ENCODE measurements at regions not wholly inside any gene's neighbourhood (a gene's known extent, or its start where the extent isn't known, plus 50 kb on each side); places are given as distances from the start of the nearest gene placed in this dataset.

GRCh38 chr18:46312221-46312620 lies 208.0 kb downstream of the HAUS1 start:
- H3K27me3 ChIP-seq (ENCODE audit: insufficient read depth, low read length), result peaks cover 25% of the 10 kb centered on the region
- no peak overlapping the region for H2AFZ ChIP-seq (ENCODE audit: low read depth, low read length)
- H3K9me3 ChIP-seq (ENCODE audit: low read length), result peaks cover 2% of the 10 kb centered on the region
- no peaks in the 10 kb centered on the region for H3K4me1 ChIP-seq (ENCODE audit: insufficient read depth, low read length)
- no peak overlapping the region for H3K4me3 ChIP-seq (ENCODE audit: low read length)
- no peaks in the 10 kb centered on the region for H3K36me3 ChIP-seq (ENCODE audit: insufficient read depth, low read length)

- Histone ChIP-seq H3K4me1 (ENCODE audit: insufficient read depth, low read length) (no peaks in the 10 kb centered on the region), H3K9me3 (ENCODE audit: low read length) (no peaks in the 10 kb centered on the region), H2AFZ (ENCODE audit: low read depth, low read length) (no peak overlapping the region), H3K27me3 (ENCODE audit: insufficient read depth, low read length) (peaks cover 20% of the 10 kb centered on the region), H3K4me3 (ENCODE audit: low read length) (no peak overlapping the region), H3K36me3 (ENCODE audit: insufficient read depth, low read length) (no peaks in the 10 kb centered on the region)
Measured at GRCh38 chr18:46313521-46313920, 209.3 kb downstream of the HAUS1 start.

GRCh38 chr18:46314011-46314410 lies 209.8 kb downstream of the HAUS1 start:
- Histone ChIP-seq H2AFZ (ENCODE audit: low read depth, low read length) (no peak overlapping the region), H3K4me3 (ENCODE audit: low read length) (no peak overlapping the region), H3K36me3 (ENCODE audit: insufficient read depth, low read length) (no peaks in the 10 kb centered on the region), H3K9me3 (ENCODE audit: low read length) (no peaks in the 10 kb centered on the region), H3K4me1 (ENCODE audit: insufficient read depth, low read length) (no peaks in the 10 kb centered on the region), H3K27me3 (ENCODE audit: insufficient read depth, low read length) (peaks cover 20% of the 10 kb centered on the region)

- Histone ChIP-seq H3K27me3 (ENCODE audit: insufficient read depth, low read length) (peaks cover 24% of the 10 kb centered on the region), H3K9me3 (ENCODE audit: low read length) (no peaks in the 10 kb centered on the region), H2AFZ (ENCODE audit: low read depth, low read length) (no peak overlapping the region), H3K4me1 (ENCODE audit: insufficient read depth, low read length) (no peaks in the 10 kb centered on the region), H3K4me3 (ENCODE audit: low read length) (no peak overlapping the region), H3K36me3 (ENCODE audit: insufficient read depth, low read length) (no peaks in the 10 kb centered on the region)
Measured at GRCh38 chr18:46315161-46315560, 211.0 kb downstream of the HAUS1 start.

- no peak overlapping the region for H2AFZ ChIP-seq (ENCODE audit: low read depth, low read length)
- H3K27me3 ChIP-seq (ENCODE audit: insufficient read depth, low read length), result peaks cover 8% of the 10 kb centered on the region
- no peaks in the 10 kb centered on the region for H3K9me3 ChIP-seq (ENCODE audit: low read length)
- H3K4me3 ChIP-seq (ENCODE audit: low read length), result no peak overlapping the region
- H3K4me1 ChIP-seq (ENCODE audit: insufficient read depth, low read length), result peaks cover 17% of the 10 kb centered on the region
- H3K36me3 ChIP-seq (ENCODE audit: insufficient read depth, low read length), result no peaks in the 10 kb centered on the region
Measured at GRCh38 chr18:46318356-46318755, 214.2 kb downstream of the HAUS1 start.

GRCh38 chr18:46319783-46320182 lies 215.6 kb downstream of the HAUS1 start:
- no peak overlapping the region for H3K4me3 ChIP-seq (ENCODE audit: low read length)
- peaks cover 21% of the 10 kb centered on the region for H3K4me1 ChIP-seq (ENCODE audit: insufficient read depth, low read length)
- no peaks in the 10 kb centered on the region for H3K9me3 ChIP-seq (ENCODE audit: low read length)
- H3K36me3 ChIP-seq (ENCODE audit: insufficient read depth, low read length), result no peaks in the 10 kb centered on the region
- H3K27me3 ChIP-seq (ENCODE audit: insufficient read depth, low read length), result peaks cover 8% of the 10 kb centered on the region
- H2AFZ ChIP-seq (ENCODE audit: low read depth, low read length), result no peak overlapping the region

GRCh38 chr18:46320297-46320696 lies 216.1 kb downstream of the HAUS1 start:
- Histone ChIP-seq H3K27me3 (ENCODE audit: insufficient read depth, low read length) (peaks cover 8% of the 10 kb centered on the region), H2AFZ (ENCODE audit: low read depth, low read length) (no peak overlapping the region), H3K36me3 (ENCODE audit: insufficient read depth, low read length) (no peaks in the 10 kb centered on the region), H3K9me3 (ENCODE audit: low read length) (no peaks in the 10 kb centered on the region), H3K4me1 (ENCODE audit: insufficient read depth, low read length) (peaks cover 21% of the 10 kb centered on the region), H3K4me3 (ENCODE audit: low read length) (no peak overlapping the region)

- Histone ChIP-seq H2AFZ (ENCODE audit: low read depth, low read length) (no peak overlapping the region), H3K4me3 (ENCODE audit: low read length) (no peak overlapping the region), H3K9me3 (ENCODE audit: low read length) (no peaks in the 10 kb centered on the region), H3K36me3 (ENCODE audit: insufficient read depth, low read length) (no peaks in the 10 kb centered on the region), H3K4me1 (ENCODE audit: insufficient read depth, low read length) (peaks cover 21% of the 10 kb centered on the region), H3K27me3 (ENCODE audit: insufficient read depth, low read length) (peaks cover 8% of the 10 kb centered on the region)
Measured at GRCh38 chr18:46320928-46321711, 216.9 kb downstream of the HAUS1 start.

GRCh38 chr18:46321955-46322354 lies 217.8 kb downstream of the HAUS1 start:
- Histone ChIP-seq H3K9me3 (ENCODE audit: low read length) (no peaks in the 10 kb centered on the region), H3K4me3 (ENCODE audit: low read length) (no peak overlapping the region), H3K4me1 (ENCODE audit: insufficient read depth, low read length) (peaks cover 21% of the 10 kb centered on the region), H2AFZ (ENCODE audit: low read depth, low read length) (no peak overlapping the region), H3K27me3 (ENCODE audit: insufficient read depth, low read length) (peaks cover 8% of the 10 kb centered on the region), H3K36me3 (ENCODE audit: insufficient read depth, low read length) (no peaks in the 10 kb centered on the region)

- no peak overlapping the region for H2AFZ ChIP-seq (ENCODE audit: low read depth, low read length)
- H3K4me3 ChIP-seq (ENCODE audit: low read length), result no peak overlapping the region
Measured at GRCh38 chr18:46322411-46322891, 218.3 kb downstream of the HAUS1 start.

GRCh38 chr18:46322941-46323340 lies 218.8 kb downstream of the HAUS1 start:
- peaks cover 8% of the 10 kb centered on the region for H3K27me3 ChIP-seq (ENCODE audit: insufficient read depth, low read length)
- no peak overlapping the region for H2AFZ ChIP-seq (ENCODE audit: low read depth, low read length)
- no peaks in the 10 kb centered on the region for H3K36me3 ChIP-seq (ENCODE audit: insufficient read depth, low read length)
- H3K4me1 ChIP-seq (ENCODE audit: insufficient read depth, low read length), result peaks cover 21% of the 10 kb centered on the region
- H3K9me3 ChIP-seq (ENCODE audit: low read length), result no peaks in the 10 kb centered on the region
- H3K4me3 ChIP-seq (ENCODE audit: low read length), result no peak overlapping the region

More at GRCh38 chr18:46322411-46322891, 218.3 kb downstream of the HAUS1 start:
- no peaks in the 10 kb centered on the region for H3K36me3 ChIP-seq (ENCODE audit: insufficient read depth, low read length)
- H3K4me1 ChIP-seq (ENCODE audit: insufficient read depth, low read length), result peaks cover 21% of the 10 kb centered on the region
- H3K27me3 ChIP-seq (ENCODE audit: insufficient read depth, low read length), result peaks cover 8% of the 10 kb centered on the region
- H3K9me3 ChIP-seq (ENCODE audit: low read length), result no peaks in the 10 kb centered on the region

- Histone ChIP-seq H3K27me3 (ENCODE audit: insufficient read depth, low read length) (peaks cover 5% of the 10 kb centered on the region), H3K4me1 (ENCODE audit: insufficient read depth, low read length) (peaks cover 21% of the 10 kb centered on the region), H2AFZ (ENCODE audit: low read depth, low read length) (peak overlapping the region; percentile 23), H3K4me3 (ENCODE audit: low read length) (no peak overlapping the region), H3K9me3 (ENCODE audit: low read length) (no peaks in the 10 kb centered on the region), H3K36me3 (ENCODE audit: insufficient read depth, low read length) (no peaks in the 10 kb centered on the region)
Measured at GRCh38 chr18:46324087-46324955, 220.1 kb downstream of the HAUS1 start.

GRCh38 chr18:46325895-46326294 lies 221.7 kb downstream of the HAUS1 start:
- Histone ChIP-seq H3K36me3 (ENCODE audit: insufficient read depth, low read length) (no peaks in the 10 kb centered on the region), H3K9me3 (ENCODE audit: low read length) (no peaks in the 10 kb centered on the region), H2AFZ (ENCODE audit: low read depth, low read length) (no peak overlapping the region), H3K27me3 (ENCODE audit: insufficient read depth, low read length) (no peaks in the 10 kb centered on the region), H3K4me3 (ENCODE audit: low read length) (no peak overlapping the region), H3K4me1 (ENCODE audit: insufficient read depth, low read length) (peaks cover 21% of the 10 kb centered on the region)
